HepG2 (cell line): ENCODE measurements at regions not wholly inside any gene's neighbourhood (a gene's known extent, or its start where the extent isn't known, plus 50 kb on each side); places are given as distances from the start of the nearest gene placed in this dataset.

Experiments used
- ATAC-seq: fragments of 200-7000 bp; cut with Tn5 transposase; 3 replicates; pipeline ENCODE4 v1.9.1; 2020; ENCODE audit warnings: mild to moderate bottlenecking, moderate library complexity
- BruUV-seq: library from RNA; stranded (reverse); fragments of 400-500 nt; replicated peaks from 2 replicates; lab custom pipeline; 2021; lab: Mats Ljungman, UMichigan
- CTCF ChIA-PET: fragments of 300-600 bp; formaldehyde crosslinking; extraction: SDS; loops from one replicate; lab custom pipeline; 2021; ENCODE audit warnings: low total read pairs, inconsistent platforms, low intra/inter-chr PET ratio; lab: Yijun Ruan, JAX
- POLR2A ChIA-PET: fragments of 350-600 bp; sonication (Branson Sonifier 250); formaldehyde crosslinking; loops from one replicate; lab custom pipeline; 2020; ENCODE audit warnings: antibody characterized with exemption, inconsistent platforms; lab: Yijun Ruan, JAX
- DNase-seq: peaks from one replicate; pipeline ENCODE4 v3.0.0-alpha.2; 2015; ENCODE audit warnings: low spot score
- FAIRE-seq: peaks from 3 replicates; lab custom pipeline; 2011; peaks lifted over from hg19 to GRCh38; lab: Jason Lieb, UNC
- H2AFZ ChIP-seq: one replicate; pipeline ENCODE4 v1.6.1; 2011; ENCODE audit warnings: low read length, inconsistent platforms
- H3K27ac ChIP-seq: fragments of 300-600 bp; 3 replicates; pipeline ENCODE4 v1.8.0; 2011; ENCODE audit warnings: mixed run types, mild to moderate bottlenecking, mixed read lengths, low read length, inconsistent platforms; ENCODE audit not compliant: insufficient read depth; ENCODE audit errors: extremely low read length
- H3K27me3 ChIP-seq, 2 experiments: fragments of 200-600 bp in 1 of 2; 2 replicates in 1 of 2; 3 replicates in 1 of 2; pipeline versions ENCODE4 v1.6.0 to v1.8.0; 2011; ENCODE audit warnings: low read length in 2 of 2, mild to moderate bottlenecking in 2 of 2, moderate library complexity in 2 of 2, inconsistent platforms in 1 of 2; ENCODE audit not compliant: insufficient read depth in 2 of 2, control insufficient read depth in 1 of 2
- H3K36me3 ChIP-seq, 2 experiments: fragments of 200-600 bp in 1 of 2; replicated peaks in 1 of 2; 2 replicates in 1 of 2; 3 replicates in 1 of 2; pipeline versions ENCODE4 v1.5.1 to v1.8.0; 2011; ENCODE audit warnings: low read length in 2 of 2, inconsistent platforms in 1 of 2; ENCODE audit not compliant: insufficient read depth in 2 of 2, control insufficient read depth in 1 of 2
- H3K4me1 ChIP-seq: 2 replicates; pipeline ENCODE4 v1.5.1; 2012; ENCODE audit warnings: low read length, inconsistent platforms; ENCODE audit not compliant: insufficient read depth
- H3K4me2 ChIP-seq: 2 replicates; pipeline ENCODE4 v1.6.0; 2011; ENCODE audit warnings: low read depth, low read length, inconsistent platforms
- H3K4me3 ChIP-seq, 3 experiments: fragments of 200-600 bp in 1 of 3; sonication (generic), shearing (Covaris generic) in 1 of 3; replicated peaks in 1 of 3; 2 replicates each; pipeline ENCODE4 v1.5.1; 2011 to 2016; ENCODE audit warnings: low read length in 3 of 3, inconsistent platforms in 2 of 3, low read depth in 2 of 3, mild to moderate bottlenecking in 2 of 3, control low read depth in 1 of 3, mixed read lengths in 1 of 3; ENCODE audit not compliant: insufficient read depth in 1 of 3
- H3K79me2 ChIP-seq: one replicate; pipeline ENCODE4 v1.6.1; 2011; ENCODE audit warnings: low read length, inconsistent platforms; ENCODE audit not compliant: insufficient read depth
- H3K9ac ChIP-seq: 2 replicates; pipeline ENCODE4 v1.6.0; 2011; ENCODE audit warnings: mild to moderate bottlenecking, low read depth, low read length, inconsistent platforms; ENCODE audit not compliant: insufficient read depth
- H3K9me3 ChIP-seq: 2 replicates; pipeline ENCODE4 v1.5.1; 2012; ENCODE audit warnings: mild to moderate bottlenecking, low read length
- H4K20me1 ChIP-seq: 2 replicates; pipeline ENCODE4 v1.6.0; 2011; ENCODE audit warnings: inconsistent platforms, mild to moderate bottlenecking, low read length, moderate library complexity; ENCODE audit not compliant: insufficient read depth
- NFYC ChIP-seq: IDR thresholded peaks from 2 replicates; pipeline ENCODE4 v1.6.1; 2016; ENCODE audit warnings: missing genetic modification reagents, missing compliant biosample characterization
- PHB2 ChIP-seq: fragments of 450-650 bp; IDR thresholded peaks from 2 replicates; pipeline ENCODE4 v1.6.1; 2018; ENCODE audit not compliant: partially characterized antibody
- PHF20 ChIP-seq: sonication (generic); formaldehyde crosslinking; IDR thresholded peaks from 2 replicates; pipeline ENCODE4 v1.5.0; 2020; ENCODE audit warnings: mild to moderate bottlenecking, missing genetic modification reagents
- RBM39 ChIP-seq: fragments of 200-400 bp; formaldehyde crosslinking; IDR thresholded peaks from one replicate; pipeline ENCODE4 v1.6.1; 2018; ENCODE audit warnings: antibody characterized with exemption, mild to moderate bottlenecking, low read depth, low read length; ENCODE audit not compliant: poor library complexity, severe bottlenecking
- SIX4 ChIP-seq: sonication (generic); formaldehyde crosslinking; IDR thresholded peaks from 2 replicates; pipeline ENCODE4 v1.4.0; 2020; ENCODE audit warnings: missing genetic modification reagents
- SOX6 ChIP-seq, 2 experiments: fragments of 450-650 bp in 1 of 2; sonication (generic) in 1 of 2; formaldehyde crosslinking in 1 of 2; IDR thresholded peaks; 2 replicates each; pipeline versions ENCODE4 v1.4.0 to v1.6.1; 2017 to 2020; ENCODE audit warnings: antibody characterized with exemption in 1 of 2, mild to moderate bottlenecking in 1 of 2, missing genetic modification reagents in 1 of 2
- SRSF4 ChIP-seq: fragments of 200-400 bp; formaldehyde crosslinking; IDR thresholded peaks from one replicate; pipeline ENCODE4 v1.6.1; 2018; ENCODE audit warnings: mild to moderate bottlenecking, low read depth, low read length, moderate library complexity; ENCODE audit not compliant: poor library complexity, severe bottlenecking
- ZBTB2 ChIP-seq: sonication (generic); formaldehyde crosslinking; IDR thresholded peaks from 2 replicates; pipeline ENCODE4 v1.8.0; 2022; ENCODE audit warnings: low read depth, missing genetic modification reagents
- ZNF460 ChIP-seq: sonication (generic); formaldehyde crosslinking; IDR thresholded peaks from 2 replicates; pipeline ENCODE4 v1.5.1; 2020; ENCODE audit warnings: missing genetic modification reagents, mild to moderate bottlenecking, borderline replicate concordance
- WGBS: methylation state at CpG from one replicate; pipeline ENCODE4 v1.1.6; 2017; ENCODE audit warnings: low lambda C conversion rate; 5-methylcytosine and 5-hydroxymethylcytosine counted together
- in situ Hi-C: cut with HindIII; loops from 2 replicates; pipeline ENCODE4 v1.10.0; 2017; ENCODE audit warnings: low pct_unique_long_range_greater_than_20kb; ENCODE audit not compliant: extremely low pct_ligation_motif_present
- intact Hi-C: fragments of 100-400 bp; cut with micrococcal nuclease; formaldehyde crosslinking; loops from one replicate; pipeline ENCODE4 v1.10.0; 2022; ENCODE audit not compliant: unreplicated experiment
- TF ChIP-seq, protein P1 (sequence below): IDR thresholded peaks from 2 replicates; pipeline ENCODE4 v1.6.1; 2016; ENCODE audit warnings: missing genetic modification reagents, missing compliant biosample characterization

GRCh38 chr10:93186653-93187052 is 113.0 kb downstream of the CYP26A1 start:
- Histone ChIP-seq H3K36me3 (no peaks in the 10 kb centered on the region), H4K20me1 (no peaks in the 10 kb centered on the region), H3K9me3 (no peaks in the 10 kb centered on the region), H2AFZ (no peak overlapping the region), H3K4me3 (no peak overlapping the region), H3K27ac (no peak overlapping the region), H3K9ac (no peak overlapping the region), H3K79me2 (no peaks in the 10 kb centered on the region), H3K4me2 (no peak overlapping the region), H3K27me3 (no peaks in the 10 kb centered on the region), H3K4me1 (no peaks in the 10 kb centered on the region)
- FAIRE-seq, result no peak
- POLR2A ChIA-PET, result no interaction called here
- TF ChIP-seq, protein P1, sequence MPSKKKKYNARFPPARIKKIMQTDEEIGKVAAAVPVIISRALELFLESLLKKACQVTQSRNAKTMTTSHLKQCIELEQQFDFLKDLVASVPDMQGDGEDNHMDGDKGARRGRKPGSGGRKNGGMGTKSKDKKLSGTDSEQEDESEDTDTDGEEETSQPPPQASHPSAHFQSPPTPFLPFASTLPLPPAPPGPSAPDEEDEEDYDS, result no peak
- TF ChIP-seq SOX6 (IDR thresholded peaks at IDR 0.05), result no peak
- TF ChIP-seq SOX6 (CRISPR knock-in tag; IDR thresholded peaks at IDR 0.05), result no peak
- TF ChIP-seq SIX4 (CRISPR knock-in tag), result no peak
- TF ChIP-seq PHB2, result no peak
- TF ChIP-seq RBM39, result no peak
- BruUV-seq, result no TSS peak
- DNase-seq, result no peak
- CTCF ChIA-PET, result no interaction called here
- in situ Hi-C loops, result no loop called here
- ATAC-seq, result no peak
- WGBS, result 22% methylated on average over 2 of the region's 2 CpGs
- intact Hi-C loops, result no loop called here

GRCh38 chr10:93189944-93190343 is 116.3 kb downstream of the CYP26A1 start:
- Histone ChIP-seq H3K79me2 (no peaks in the 10 kb centered on the region), H3K4me1 (no peaks in the 10 kb centered on the region), H3K4me3 (no peak overlapping the region), H4K20me1 (no peaks in the 10 kb centered on the region), H3K9ac (no peak overlapping the region), H3K36me3 (no peaks in the 10 kb centered on the region), H3K4me2 (no peak overlapping the region), H3K27ac (no peak overlapping the region), H3K27me3 (no peaks in the 10 kb centered on the region), H2AFZ (no peak overlapping the region), H3K9me3 (no peaks in the 10 kb centered on the region)
- TF ChIP-seq ZBTB2 (CRISPR knock-in tag) (no peak), PHF20 (CRISPR knock-in tag) (no peak), SRSF4 (no peak), ZNF460 (no peak), NFYC (CRISPR knock-in tag) (no peak)
- no TSS peak for BruUV-seq
- intact Hi-C loops (no loop called here), in situ Hi-C loops (no loop called here)
- CTCF ChIA-PET, result no interaction called here
- FAIRE-seq (no peak), DNase-seq (no peak), ATAC-seq (no peak)
- WGBS, result 42% methylated on average over 3 of the region's 3 CpGs
- POLR2A ChIA-PET, result no interaction called here
